WTC11 (cell line): ENCODE measurements at regions not wholly inside any gene's neighbourhood (a gene's known extent, or its start where the extent isn't known, plus 50 kb on each side); places are given as distances from the start of the nearest gene placed in this dataset.
A peak's percentile ranks its signal among the peaks of the same experiment; 100 is the strongest.

Experiments used
- ATAC-seq: fragments of 200-7000 bp; cut with Tn5 transposase; 2 replicates; pipeline ENCODE4 v1.10.0; 2021; ENCODE audit warnings: mild to moderate bottlenecking, moderate library complexity
- CTCF ChIA-PET: fragments of 300-600 bp; sonication (Branson Sonifier 250); formaldehyde crosslinking; loops from one replicate; lab custom pipeline; 2021; ENCODE audit warnings: antibody characterized with exemption; lab: Charles Lee
- POLR2A ChIA-PET: fragments of 350-600 bp; sonication (Branson Sonifier 250); formaldehyde crosslinking; loops from one replicate; lab custom pipeline; 2021; ENCODE audit warnings: antibody characterized with exemption; lab: Charles Lee
- DNase-seq: peaks from one replicate; pipeline ENCODE4 v3.0.0; 2021; ENCODE audit warnings: low spot score
- H3K27ac Mint-ChIP-seq: 2 replicates; pipeline ENCODE4 v1.8.0; 2021; ENCODE audit warnings: mixed read lengths
- H3K27me3 Mint-ChIP-seq: 2 replicates; pipeline ENCODE4 v1.8.0; 2021; ENCODE audit warnings: low read depth, mild to moderate bottlenecking, moderate library complexity, mixed read lengths
- H3K36me3 Mint-ChIP-seq: 2 replicates; pipeline ENCODE4 v1.8.0; 2021; ENCODE audit warnings: mixed read lengths
- H3K4me1 Mint-ChIP-seq: 2 replicates; pipeline ENCODE4 v1.8.0; 2022; ENCODE audit warnings: mixed read lengths
- H3K4me3 Mint-ChIP-seq: 2 replicates; pipeline ENCODE4 v1.8.0; 2021; ENCODE audit warnings: mild to moderate bottlenecking, moderate library complexity, mixed read lengths
- H3K9me3 Mint-ChIP-seq: 2 replicates; pipeline ENCODE4 v1.8.0; 2021; ENCODE audit warnings: mixed read lengths
- ATF6 ChIP-seq: sonication (generic); formaldehyde crosslinking; IDR thresholded peaks from 2 replicates; pipeline ENCODE4 v1.8.1; 2023; ENCODE audit warnings: mild to moderate bottlenecking, missing genetic modification reagents
- E2F1 ChIP-seq: sonication (generic); formaldehyde crosslinking; IDR thresholded peaks from 2 replicates; pipeline ENCODE4 v1.8.0; 2022; ENCODE audit warnings: mild to moderate bottlenecking, missing genetic modification reagents
- FOXJ3 ChIP-seq: sonication (generic); formaldehyde crosslinking; IDR thresholded peaks from 2 replicates; pipeline ENCODE4 v1.9.0; 2021; ENCODE audit warnings: missing genetic modification reagents, mild to moderate bottlenecking, borderline replicate concordance
- FOXP1 ChIP-seq: sonication (generic); formaldehyde crosslinking; IDR thresholded peaks from 2 replicates; pipeline ENCODE4 v1.8.0; 2022; ENCODE audit warnings: missing genetic modification reagents, mild to moderate bottlenecking, moderate library complexity, borderline replicate concordance
- JUN ChIP-seq: sonication (generic); formaldehyde crosslinking; IDR thresholded peaks from 2 replicates; pipeline ENCODE4 v1.8.0; 2023; ENCODE audit warnings: mild to moderate bottlenecking, missing genetic modification reagents
- MXD4 ChIP-seq: fragments of 250-450 bp; sonication (Bioruptor Pico); IDR thresholded peaks from 2 replicates; pipeline ENCODE4 v1.8.0; 2021; ENCODE audit warnings: mild to moderate bottlenecking, moderate library complexity, borderline replicate concordance
- NFATC4 ChIP-seq: fragments of 250-450 bp; sonication (Bioruptor Pico); IDR thresholded peaks from 2 replicates; pipeline ENCODE4 v1.9.0; 2021; ENCODE audit warnings: mild to moderate bottlenecking
- NFE2L1 ChIP-seq: sonication (generic); formaldehyde crosslinking; IDR thresholded peaks from 2 replicates; pipeline ENCODE4 v1.8.1; 2023; ENCODE audit warnings: missing genetic modification reagents
- NR1H2 ChIP-seq: sonication (generic); formaldehyde crosslinking; IDR thresholded peaks from 2 replicates; pipeline ENCODE4 v1.9.0; 2021; ENCODE audit warnings: mild to moderate bottlenecking, moderate library complexity, missing genetic modification reagents
- OVOL2 ChIP-seq: fragments of 250-450 bp; sonication (Bioruptor Pico); IDR thresholded peaks from 2 replicates; pipeline ENCODE4 v1.9.0; 2021; ENCODE audit warnings: mild to moderate bottlenecking, borderline replicate concordance
- PREB ChIP-seq: sonication (generic); formaldehyde crosslinking; IDR thresholded peaks from 2 replicates; pipeline ENCODE4 v1.8.1; 2022; ENCODE audit warnings: mild to moderate bottlenecking, missing genetic modification reagents, moderate library complexity, borderline replicate concordance
- RORB ChIP-seq: fragments of 250-450 bp; sonication (Bioruptor Pico); IDR thresholded peaks from 2 replicates; pipeline ENCODE4 v1.9.0; 2021; ENCODE audit warnings: mild to moderate bottlenecking
- SMAD4 ChIP-seq: sonication (generic); formaldehyde crosslinking; IDR thresholded peaks from 2 replicates; pipeline ENCODE4 v1.8.0; 2022; ENCODE audit warnings: mild to moderate bottlenecking, missing genetic modification reagents
- STAT6 ChIP-seq: sonication (generic); formaldehyde crosslinking; conservative IDR thresholded peaks from 2 replicates; pipeline ENCODE4 v1.8.1; 2023; ENCODE audit warnings: mild to moderate bottlenecking, low read depth, missing genetic modification reagents, moderate library complexity
- ZNF138 ChIP-seq: sonication (generic); formaldehyde crosslinking; conservative IDR thresholded peaks from 2 replicates; pipeline ENCODE4 v1.8.1; 2022; ENCODE audit warnings: mild to moderate bottlenecking, moderate library complexity, missing genetic modification reagents
- ZNF281 ChIP-seq: sonication (generic); formaldehyde crosslinking; IDR thresholded peaks from 2 replicates; pipeline ENCODE4 v1.8.0; 2023; ENCODE audit warnings: mild to moderate bottlenecking, missing genetic modification reagents
- ZNF416 ChIP-seq: fragments of 250-450 bp; sonication (Bioruptor Pico); IDR thresholded peaks from 2 replicates; pipeline ENCODE4 v1.9.0; 2021; ENCODE audit warnings: mild to moderate bottlenecking, inconsistent platforms
- ZNF532 ChIP-seq: fragments of 250-450 bp; sonication (Bioruptor Pico); IDR thresholded peaks from 2 replicates; pipeline ENCODE4 v1.9.0; 2021; ENCODE audit warnings: mild to moderate bottlenecking, borderline replicate concordance

- TF ChIP-seq SMAD4 (CRISPR knock-in tag) (no peak), NFATC4 (CRISPR knock-in tag) (no peak), ZNF281 (CRISPR knock-in tag) (no peak)
- TF ChIP-seq, all 79 proteins: peak for 0
Measured at GRCh38 chr3:36197151-36197550, 183.2 kb upstream of the STAC start (continued).

- Mint-ChIP-seq H3K27me3 (no peaks in the 10 kb centered on the region), H3K27ac (no peak overlapping the region), H3K9me3 (no peaks in the 10 kb centered on the region), H3K4me1 (peaks cover 12% of the 10 kb centered on the region), H3K4me3 (no peak overlapping the region), H3K36me3 (no peaks in the 10 kb centered on the region)
- DNase-seq, result peak; percentile 11
- ATAC-seq, result peak; percentile 72
- ChIA-PET POLR2A (no interaction called here), CTCF (no interaction called here)
- TF ChIP-seq PREB (no peak), E2F1 (CRISPR knock-in tag) (no peak), JUN (no peak), NFE2L1 (CRISPR knock-in tag) (no peak), NR1H2 (CRISPR knock-in tag) (no peak), OVOL2 (CRISPR knock-in tag) (no peak), FOXP1 (no peak)
Measured at GRCh38 chr3:36201546-36201945, 178.8 kb upstream of the STAC start.

GRCh38 chr3:36206956-36207580 is 173.2 kb upstream of the STAC start:
- no peaks in the 10 kb centered on the region for H3K9me3 Mint-ChIP-seq
- no peak overlapping the region for H3K4me3 Mint-ChIP-seq
- DNase-seq, result no peak
- no peaks in the 10 kb centered on the region for H3K36me3 Mint-ChIP-seq
- H3K4me1 Mint-ChIP-seq, result peaks cover 16% of the 10 kb centered on the region
- ChIA-PET POLR2A (no interaction called here), CTCF (no interaction called here)
- ATAC-seq, result peak; percentile 85
- no peaks in the 10 kb centered on the region for H3K27me3 Mint-ChIP-seq
- no peak overlapping the region for H3K27ac Mint-ChIP-seq
- TF ChIP-seq FOXJ3 (CRISPR knock-in tag), result no peak
- no peak for TF ChIP-seq ZNF138 (CRISPR knock-in tag)
- TF ChIP-seq ZNF416 (CRISPR knock-in tag), result no peak
- TF ChIP-seq ZNF532 (CRISPR knock-in tag), result no peak
- TF ChIP-seq MXD4 (CRISPR knock-in tag), result no peak
- TF ChIP-seq ATF6 (CRISPR knock-in tag), result no peak
- no peak for TF ChIP-seq RORB (CRISPR knock-in tag)
- TF ChIP-seq STAT6 (CRISPR knock-in tag), result no peak
